ENCODE measurements at regions not wholly inside any gene's neighbourhood (a gene's known extent, or its start where the extent isn't known, plus 50 kb on each side); places are given as distances from the start of the nearest gene placed in this dataset.

DNA sequence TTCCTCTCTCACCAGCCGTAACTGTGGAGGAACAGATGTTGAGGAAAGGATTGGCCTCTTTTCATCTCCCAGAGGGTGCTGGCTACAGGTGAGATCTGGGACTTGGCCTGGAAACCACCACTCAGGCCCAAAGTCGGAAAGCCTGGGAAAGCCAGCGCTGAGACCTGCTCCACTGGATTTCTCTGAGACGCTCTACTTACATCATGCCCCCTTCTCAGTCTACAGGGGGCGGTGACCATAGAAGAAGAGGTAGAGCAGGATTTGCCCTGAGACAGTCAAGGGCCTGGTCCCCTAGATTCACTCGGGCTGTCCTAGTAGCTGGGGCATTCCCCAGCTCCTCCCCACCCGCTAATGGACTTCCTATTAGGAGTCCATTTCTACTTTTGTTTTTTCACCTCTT is 80.9 kb downstream of the C3orf38 start:
- Histone ChIP-seq H3K79me2 (ENCODE audit: control insufficient read depth, insufficient read depth, low read length, poor library complexity) (no peaks in the 10 kb centered on the region), H3K27ac (ENCODE audit: low read depth, low read length) (no peak overlapping the region), H4K12ac (ENCODE audit: low read depth, low read length) (no peak overlapping the region), H4K91ac (ENCODE audit: low read depth, low read length) (no peak overlapping the region), H3K4me3 (ENCODE audit: low read depth, low read length) (no peak overlapping the region), H3K9me3 (ENCODE audit: insufficient read depth, low read depth, low read length) (peaks cover 2% of the 10 kb centered on the region), H3K9ac (ENCODE audit: low read length) (no peak overlapping the region), H3K36me3 (ENCODE audit: control insufficient read depth in 1 of 2, insufficient read depth in 2 of 2, low read length in 2 of 2) (no peaks in the 10 kb centered on the region), H3K79me1 (ENCODE audit: low read length) (no peaks in the 10 kb centered on the region), H3K4me2 (ENCODE audit: low read length) (no peak overlapping the region), H3K18ac (ENCODE audit: low read length) (no peak overlapping the region), H3K23ac (ENCODE audit: low read length) (no peak overlapping the region), H2AFZ (ENCODE audit: insufficient read depth, low read length, poor library complexity) (peak overlapping the region; percentile 63), H3K4me1 (ENCODE audit: control insufficient read depth in 1 of 2, insufficient read depth in 2 of 2, low read length in 2 of 2) (peaks cover 5 to 7% of the 10 kb centered on the region in 2 experiments), H2BK5ac (ENCODE audit: low read depth, low read length, poor library complexity) (no peak overlapping the region), H3K14ac (ENCODE audit: low read length) (no peak overlapping the region), H3K27me3 (ENCODE audit: insufficient read depth, low read length) (no peaks in the 10 kb centered on the region), H2BK12ac (ENCODE audit: low read length) (peak overlapping the region; percentile 5), H3K4ac (ENCODE audit: low read depth, low read length) (no peak overlapping the region), H2BK120ac (ENCODE audit: insufficient read depth, low read length, poor library complexity) (no peak overlapping the region), H4K8ac (ENCODE audit: low read depth, low read length) (no peak overlapping the region), H2AK5ac (ENCODE audit: low read length) (no peak overlapping the region)
- no CpG with 5 or more reads among the region's 7 CpGs for WGBS (ENCODE audit: extremely low coverage, insufficient coverage, insufficient read length)
- no peak for DNase-seq

DNA sequence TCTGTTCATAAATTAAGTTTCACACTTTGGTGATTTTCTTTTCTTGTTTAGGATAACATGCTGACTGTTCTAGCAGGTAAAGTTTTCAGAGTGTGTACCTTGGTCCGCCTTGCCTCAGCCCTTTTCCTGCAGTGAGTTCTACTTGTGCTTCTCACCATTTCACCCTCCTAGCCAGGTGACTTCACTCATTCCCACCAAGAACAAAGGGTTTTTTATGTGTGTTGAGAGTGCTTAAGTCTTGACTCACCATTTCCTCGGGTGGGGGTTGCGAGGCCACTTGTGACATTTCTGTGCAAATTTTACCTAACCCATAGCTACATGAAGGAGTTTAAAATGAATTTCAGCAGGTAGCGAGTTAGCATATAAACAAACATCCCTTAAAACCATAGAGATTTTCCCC is 81.4 kb downstream of the C3orf38 start:
- Histone ChIP-seq H2AFZ (ENCODE audit: insufficient read depth, low read length, poor library complexity) (no peak overlapping the region), H3K79me2 (ENCODE audit: control insufficient read depth, insufficient read depth, low read length, poor library complexity) (no peaks in the 10 kb centered on the region), H3K27ac (ENCODE audit: low read depth, low read length) (no peak overlapping the region), H3K9me3 (ENCODE audit: insufficient read depth, low read depth, low read length) (peaks cover 2% of the 10 kb centered on the region), H3K4me2 (ENCODE audit: low read length) (no peak overlapping the region), H3K36me3 (ENCODE audit: control insufficient read depth in 1 of 2, insufficient read depth in 2 of 2, low read length in 2 of 2) (no peaks in the 10 kb centered on the region), H4K12ac (ENCODE audit: low read depth, low read length) (no peak overlapping the region), H3K79me1 (ENCODE audit: low read length) (no peaks in the 10 kb centered on the region), H3K18ac (ENCODE audit: low read length) (no peak overlapping the region), H2AK5ac (ENCODE audit: low read length) (no peak overlapping the region), H3K9ac (ENCODE audit: low read length) (no peak overlapping the region), H4K91ac (ENCODE audit: low read depth, low read length) (no peak overlapping the region), H3K23ac (ENCODE audit: low read length) (no peak overlapping the region), H2BK5ac (ENCODE audit: low read depth, low read length, poor library complexity) (no peak overlapping the region), H3K4me1 (ENCODE audit: control insufficient read depth in 1 of 2, insufficient read depth in 2 of 2, low read length in 2 of 2) (peaks cover 5 to 7% of the 10 kb centered on the region in 2 experiments), H3K4ac (ENCODE audit: low read depth, low read length) (no peak overlapping the region), H3K27me3 (ENCODE audit: insufficient read depth, low read length) (no peaks in the 10 kb centered on the region), H2BK12ac (ENCODE audit: low read length) (no peak overlapping the region), H3K14ac (ENCODE audit: low read length) (no peak overlapping the region), H3K4me3 (ENCODE audit: low read depth, low read length) (no peak overlapping the region), H4K8ac (ENCODE audit: low read depth, low read length) (no peak overlapping the region), H2BK120ac (ENCODE audit: insufficient read depth, low read length, poor library complexity) (no peak overlapping the region)
- WGBS (ENCODE audit: extremely low coverage, insufficient coverage, insufficient read length) = no CpG with 5 or more reads among the region's 4 CpGs
- no peak for DNase-seq

DNA sequence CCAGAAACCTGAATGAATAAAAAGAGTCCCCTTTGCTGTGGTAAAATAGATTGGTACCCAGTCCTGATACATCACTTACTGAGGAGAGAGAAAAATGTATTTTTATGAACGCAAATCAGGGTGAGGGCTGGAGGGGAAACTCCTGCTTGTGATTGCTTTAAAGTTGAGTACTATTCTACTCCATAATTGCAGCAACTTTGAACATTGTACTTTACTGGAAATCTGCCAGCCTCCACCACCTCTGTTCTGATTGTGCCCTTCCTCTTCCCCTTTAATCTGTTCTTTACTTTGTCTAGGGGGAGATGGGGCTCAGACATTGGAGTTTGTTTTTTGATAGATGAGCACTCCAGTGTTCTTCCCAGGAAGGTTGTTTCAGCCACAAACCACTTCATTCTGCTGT is 81.9 kb downstream of the C3orf38 start:
- H3K27ac ChIP-seq (ENCODE audit: low read depth, low read length) = no peak overlapping the region

DNA sequence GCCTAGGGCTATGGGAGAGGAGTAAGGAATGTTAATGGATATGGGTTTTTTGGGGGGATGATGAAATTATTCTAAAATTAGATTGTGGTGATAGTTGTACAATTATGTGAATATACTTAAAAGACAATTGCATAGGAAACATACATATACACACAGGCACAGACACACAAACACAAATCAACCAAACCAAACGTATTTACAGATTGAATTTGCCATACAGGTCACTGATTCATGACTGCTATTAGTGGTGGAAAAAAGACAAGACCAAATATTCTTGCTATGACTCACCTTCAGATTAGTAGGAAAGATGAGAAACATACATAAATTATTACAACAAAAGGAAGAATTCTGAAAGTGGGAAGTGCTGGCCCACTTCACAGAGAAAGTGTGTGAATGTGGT is 85.3 kb downstream of the C3orf38 start:
- H4K8ac ChIP-seq (ENCODE audit: low read depth, low read length) = no peak overlapping the region
- no peak overlapping the region for H3K9ac ChIP-seq (ENCODE audit: low read length)
- H2BK12ac ChIP-seq (ENCODE audit: low read length) = no peak overlapping the region
- no peaks in the 10 kb centered on the region for H3K79me1 ChIP-seq (ENCODE audit: low read length)
- WGBS (ENCODE audit: extremely low coverage, insufficient coverage, insufficient read length) = no CpG with 5 or more reads among the region's 1 CpG
- no peak overlapping the region for H4K12ac ChIP-seq (ENCODE audit: low read depth, low read length)
- H3K27ac ChIP-seq (ENCODE audit: low read depth, low read length) = no peak overlapping the region
- no peak overlapping the region for H3K18ac ChIP-seq (ENCODE audit: low read length)
- H3K4me2 ChIP-seq (ENCODE audit: low read length) = no peak overlapping the region
- H3K4ac ChIP-seq (ENCODE audit: low read depth, low read length) = no peak overlapping the region
- H3K4me3 ChIP-seq (ENCODE audit: low read depth, low read length) = no peak overlapping the region
- H3K23ac ChIP-seq (ENCODE audit: low read length) = no peak overlapping the region
- H3K14ac ChIP-seq (ENCODE audit: low read length) = no peak overlapping the region
- peak in 1 of 2 donors; percentile 1 for DNase-seq
- H3K36me3 ChIP-seq (ENCODE audit: control insufficient read depth in 1 of 2, insufficient read depth in 2 of 2, low read length in 2 of 2) = no peaks in the 10 kb centered on the region
- H2AK5ac ChIP-seq (ENCODE audit: low read length) = no peak overlapping the region
- no peak overlapping the region for H2AFZ ChIP-seq (ENCODE audit: insufficient read depth, low read length, poor library complexity)
- H3K27me3 ChIP-seq (ENCODE audit: insufficient read depth, low read length) = no peaks in the 10 kb centered on the region
- no peak overlapping the region for H4K91ac ChIP-seq (ENCODE audit: low read depth, low read length)
- peaks cover 5 to 7% of the 10 kb centered on the region in 2 experiments for H3K4me1 ChIP-seq (ENCODE audit: control insufficient read depth in 1 of 2, insufficient read depth in 2 of 2, low read length in 2 of 2)
- H3K9me3 ChIP-seq (ENCODE audit: insufficient read depth, low read depth, low read length) = peaks cover 2% of the 10 kb centered on the region
- H2BK5ac ChIP-seq (ENCODE audit: low read depth, low read length, poor library complexity) = no peak overlapping the region
- H3K79me2 ChIP-seq (ENCODE audit: control insufficient read depth, insufficient read depth, low read length, poor library complexity) = no peaks in the 10 kb centered on the region
- H2BK120ac ChIP-seq (ENCODE audit: insufficient read depth, low read length, poor library complexity) = no peak overlapping the region

More for the DNA sequence above, 81.9 kb downstream of the C3orf38 start:
- Histone ChIP-seq H3K79me1 (ENCODE audit: low read length) (no peaks in the 10 kb centered on the region), H4K8ac (ENCODE audit: low read depth, low read length) (no peak overlapping the region), H3K4ac (ENCODE audit: low read depth, low read length) (no peak overlapping the region), H2BK12ac (ENCODE audit: low read length) (no peak overlapping the region), H3K9me3 (ENCODE audit: insufficient read depth, low read depth, low read length) (peaks cover 2% of the 10 kb centered on the region), H4K91ac (ENCODE audit: low read depth, low read length) (no peak overlapping the region), H3K36me3 (ENCODE audit: control insufficient read depth in 1 of 2, insufficient read depth in 2 of 2, low read length in 2 of 2) (no peaks in the 10 kb centered on the region), H3K14ac (ENCODE audit: low read length) (no peak overlapping the region), H3K79me2 (ENCODE audit: control insufficient read depth, insufficient read depth, low read length, poor library complexity) (no peaks in the 10 kb centered on the region), H3K4me3 (ENCODE audit: low read depth, low read length) (no peak overlapping the region), H3K9ac (ENCODE audit: low read length) (no peak overlapping the region), H4K12ac (ENCODE audit: low read depth, low read length) (no peak overlapping the region), H3K27me3 (ENCODE audit: insufficient read depth, low read length) (no peaks in the 10 kb centered on the region), H2BK120ac (ENCODE audit: insufficient read depth, low read length, poor library complexity) (no peak overlapping the region), H3K4me1 (ENCODE audit: control insufficient read depth in 1 of 2, insufficient read depth in 2 of 2, low read length in 2 of 2) (peaks cover 5 to 7% of the 10 kb centered on the region in 2 experiments), H2AK5ac (ENCODE audit: low read length) (no peak overlapping the region), H2AFZ (ENCODE audit: insufficient read depth, low read length, poor library complexity) (no peak overlapping the region), H2BK5ac (ENCODE audit: low read depth, low read length, poor library complexity) (no peak overlapping the region), H3K18ac (ENCODE audit: low read length) (no peak overlapping the region), H3K23ac (ENCODE audit: low read length) (no peak overlapping the region), H3K4me2 (ENCODE audit: low read length) (no peak overlapping the region)
- no peak for DNase-seq
- WGBS (ENCODE audit: extremely low coverage, insufficient coverage, insufficient read length) = no CpG with 5 or more reads among the region's 1 CpG

Measured in trophoblast cell (in vitro differentiated cells and primary cell).